ENCODE measurements at regions not wholly inside any gene's neighbourhood (a gene's known extent, or its start where the extent isn't known, plus 50 kb on each side); places are given as distances from the start of the nearest gene placed in this dataset.

DNA sequence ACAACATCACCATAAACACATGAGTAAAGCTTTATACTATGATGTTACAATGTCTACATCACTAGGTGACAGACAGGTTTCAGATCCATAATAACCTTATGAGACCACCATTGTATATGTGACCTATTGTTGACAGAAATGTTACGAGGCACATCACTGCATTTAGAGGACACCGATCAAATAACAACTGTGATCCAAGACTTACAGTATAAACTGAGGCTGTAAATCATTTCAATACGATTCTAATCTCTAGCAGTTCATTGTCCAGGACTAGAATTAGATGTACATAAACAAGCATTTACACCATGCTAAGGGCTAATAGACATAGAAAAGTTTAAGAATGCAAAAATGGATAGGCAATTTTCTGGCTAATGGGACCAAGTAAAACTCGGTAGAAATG lies 491.9 kb upstream of the ROBO1 start:
- TF ChIP-seq POLR2AphosphoS5 (IDR thresholded peaks at IDR 0.05) (no peak), POLR2A (IDR thresholded peaks at IDR 0.05) (no peak), EP300 (IDR thresholded peaks at IDR 0.05) (no peak)
- TF ChIP-seq, protein P1, sequence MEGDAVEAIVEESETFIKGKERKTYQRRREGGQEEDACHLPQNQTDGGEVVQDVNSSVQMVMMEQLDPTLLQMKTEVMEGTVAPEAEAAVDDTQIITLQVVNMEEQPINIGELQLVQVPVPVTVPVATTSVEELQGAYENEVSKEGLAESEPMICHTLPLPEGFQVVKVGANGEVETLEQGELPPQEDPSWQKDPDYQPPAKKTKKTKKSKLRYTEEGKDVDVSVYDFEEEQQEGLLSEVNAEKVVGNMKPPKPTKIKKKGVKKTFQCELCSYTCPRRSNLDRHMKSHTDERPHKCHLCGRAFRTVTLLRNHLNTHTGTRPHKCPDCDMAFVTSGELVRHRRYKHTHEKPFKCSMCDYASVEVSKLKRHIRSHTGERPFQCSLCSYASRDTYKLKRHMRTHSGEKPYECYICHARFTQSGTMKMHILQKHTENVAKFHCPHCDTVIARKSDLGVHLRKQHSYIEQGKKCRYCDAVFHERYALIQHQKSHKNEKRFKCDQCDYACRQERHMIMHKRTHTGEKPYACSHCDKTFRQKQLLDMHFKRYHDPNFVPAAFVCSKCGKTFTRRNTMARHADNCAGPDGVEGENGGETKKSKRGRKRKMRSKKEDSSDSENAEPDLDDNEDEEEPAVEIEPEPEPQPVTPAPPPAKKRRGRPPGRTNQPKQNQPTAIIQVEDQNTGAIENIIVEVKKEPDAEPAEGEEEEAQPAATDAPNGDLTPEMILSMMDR (IDR thresholded peaks at IDR 0.05) = no peak

All from suprapubic skin (tissue), 4 donors.